GM12891 (cell line): ENCODE measurements at regions not wholly inside any gene's neighbourhood (a gene's known extent, or its start where the extent isn't known, plus 50 kb on each side); places are given as distances from the start of the nearest gene placed in this dataset.

Experiments used
- POLR2A ChIP-seq: IDR thresholded peaks from 2 replicates; pipeline ENCODE4 v1.6.1; 2011; ENCODE audit warnings: low read depth, low read length, control low read depth
- POLR2AphosphoS5 ChIP-seq: IDR thresholded peaks from 2 replicates; pipeline ENCODE4 v1.6.1; 2011; ENCODE audit warnings: low read depth, low read length, control low read depth
- SPI1 ChIP-seq: IDR thresholded peaks from 2 replicates; pipeline ENCODE4 v1.6.1; 2011; ENCODE audit warnings: low read depth, low read length, control low read depth
- TAF1 ChIP-seq: IDR thresholded peaks from 2 replicates; pipeline ENCODE4 v1.6.1; 2011; ENCODE audit warnings: low read depth, low read length, control low read depth

- TF ChIP-seq POLR2AphosphoS5, result no peak
- TF ChIP-seq TAF1, result no peak
- no peak for TF ChIP-seq POLR2A
- no peak for TF ChIP-seq SPI1
Measured at GRCh38 chr7:433558-433957, 86.1 kb downstream of the PDGFA start.
